ENCODE measurements at regions not wholly inside any gene's neighbourhood (a gene's known extent, or its start where the extent isn't known, plus 50 kb on each side); places are given as distances from the start of the nearest gene placed in this dataset.
"Not testable (repeated sequence)": the region's sequence is repeated elsewhere in the genome, so short reads cannot be mapped to it uniquely, and the experiment has no call there.

- no peak for DNase-seq (ENCODE audit: low read depth in 2 of 2)
Measured at GRCh38 chr2:172259827-172260226, 157.1 kb upstream of the DLX2 start.

- DNase-seq (ENCODE audit: low read depth in 2 of 2): no peak
Measured at GRCh38 chr2:172260336-172260735, 157.6 kb upstream of the DLX2 start.

DNA sequence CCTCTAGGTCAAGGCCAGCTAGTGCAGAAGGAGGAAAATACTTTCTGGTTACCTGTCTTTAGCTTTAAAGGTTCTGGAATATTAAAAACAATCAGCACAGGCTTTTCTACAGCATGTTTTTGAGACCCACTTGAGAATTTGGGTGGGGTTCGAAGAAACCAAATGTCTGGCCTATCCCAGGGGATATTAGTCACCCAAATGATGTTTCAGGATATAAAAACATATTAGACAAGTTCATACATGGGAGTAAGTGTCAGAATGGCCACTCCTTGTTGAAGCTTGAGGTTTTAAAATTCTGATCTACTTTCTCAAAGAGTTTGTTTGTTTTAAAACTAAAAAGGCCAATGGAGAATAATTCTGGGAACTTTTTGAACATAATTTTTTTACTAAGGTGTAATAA is 158.6 kb upstream of the DLX2 start:
- no peak for DNase-seq (ENCODE audit: low read depth in 2 of 2)

DNA sequence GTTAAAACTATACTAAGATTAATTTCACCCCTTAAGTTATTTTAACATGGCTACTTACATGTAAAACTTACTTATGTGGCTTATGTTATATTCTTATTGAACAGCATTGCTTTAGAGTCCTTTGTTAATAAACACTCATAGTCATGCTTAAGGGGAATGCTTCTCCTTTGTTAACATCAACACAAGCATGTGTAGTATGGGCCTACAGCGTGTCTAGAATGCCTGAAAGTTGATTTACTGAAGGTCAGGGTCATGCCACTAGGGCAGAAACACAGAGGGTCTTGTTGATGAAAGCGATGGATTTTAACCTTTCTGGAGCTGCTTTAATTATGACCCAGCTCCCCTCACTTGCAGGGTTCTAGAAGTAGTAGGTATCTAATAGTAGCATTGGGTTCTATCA is 159.8 kb upstream of the DLX2 start:
- no peak for DNase-seq (ENCODE audit: low read depth in 2 of 2)

DNA sequence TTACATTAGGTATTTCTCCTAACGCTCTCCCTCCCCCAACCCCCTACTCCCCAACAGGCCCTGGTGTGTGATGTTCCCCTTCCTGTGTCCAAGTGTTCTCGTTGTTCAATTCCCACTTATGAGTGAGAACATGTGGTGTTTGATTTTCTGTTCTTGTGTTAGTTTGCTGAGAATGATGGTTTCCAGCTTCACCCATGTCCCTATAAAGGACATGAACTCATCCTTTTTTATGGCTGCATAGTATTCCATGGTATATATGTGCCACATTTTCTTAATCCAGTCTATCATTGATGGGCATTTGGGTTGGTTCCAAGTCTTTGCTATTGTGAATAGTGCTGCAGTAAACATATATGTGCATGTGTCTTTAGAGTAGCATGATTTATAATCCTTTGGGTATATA is 162.1 kb upstream of the DLX2 start:
- DNase-seq (ENCODE audit: low read depth in 2 of 2): not testable (repeated sequence)

DNA sequence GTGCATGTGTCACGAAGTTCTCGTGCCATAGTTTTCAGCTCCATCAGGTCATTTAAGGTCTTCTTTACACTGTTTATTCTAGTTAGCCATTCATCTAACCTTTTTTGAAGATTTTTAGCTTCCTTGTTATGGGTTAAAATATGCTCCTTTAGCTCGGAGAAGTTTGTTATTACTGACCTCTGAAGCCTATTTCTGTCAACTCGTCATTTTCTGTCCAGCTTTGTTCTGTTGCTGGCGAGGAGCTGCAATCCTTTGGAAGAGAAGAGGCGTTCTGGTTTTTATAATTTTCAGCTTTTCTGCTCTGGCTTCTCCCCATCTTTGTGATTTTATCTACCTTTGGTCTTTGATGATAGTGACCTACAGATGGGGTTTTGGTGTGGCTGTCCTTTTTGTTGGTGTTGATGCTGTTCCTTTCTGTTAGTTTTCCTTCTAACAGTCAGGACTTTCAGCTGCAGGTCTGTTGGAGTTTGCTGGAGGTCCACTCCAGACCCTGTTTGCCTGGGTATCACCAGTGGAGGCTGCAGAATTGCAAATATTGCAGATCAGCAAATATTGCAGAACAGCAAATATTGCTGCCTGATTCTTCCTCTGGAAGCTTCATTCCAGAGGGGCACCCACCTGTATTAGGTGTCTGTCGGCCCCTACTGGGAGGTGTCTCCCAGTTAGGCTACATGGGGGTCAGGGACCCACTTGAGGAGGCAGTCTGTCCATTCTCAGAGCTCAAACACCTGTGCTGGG is 157.7 kb upstream of the ITGA6 start:
- DNase-seq (ENCODE audit: low read depth in 2 of 2): not testable (repeated sequence)

GRCh38 chr2:172270278-172271079 is 156.9 kb upstream of the ITGA6 start:
- no peak for DNase-seq (ENCODE audit: low read depth in 2 of 2)

DNA sequence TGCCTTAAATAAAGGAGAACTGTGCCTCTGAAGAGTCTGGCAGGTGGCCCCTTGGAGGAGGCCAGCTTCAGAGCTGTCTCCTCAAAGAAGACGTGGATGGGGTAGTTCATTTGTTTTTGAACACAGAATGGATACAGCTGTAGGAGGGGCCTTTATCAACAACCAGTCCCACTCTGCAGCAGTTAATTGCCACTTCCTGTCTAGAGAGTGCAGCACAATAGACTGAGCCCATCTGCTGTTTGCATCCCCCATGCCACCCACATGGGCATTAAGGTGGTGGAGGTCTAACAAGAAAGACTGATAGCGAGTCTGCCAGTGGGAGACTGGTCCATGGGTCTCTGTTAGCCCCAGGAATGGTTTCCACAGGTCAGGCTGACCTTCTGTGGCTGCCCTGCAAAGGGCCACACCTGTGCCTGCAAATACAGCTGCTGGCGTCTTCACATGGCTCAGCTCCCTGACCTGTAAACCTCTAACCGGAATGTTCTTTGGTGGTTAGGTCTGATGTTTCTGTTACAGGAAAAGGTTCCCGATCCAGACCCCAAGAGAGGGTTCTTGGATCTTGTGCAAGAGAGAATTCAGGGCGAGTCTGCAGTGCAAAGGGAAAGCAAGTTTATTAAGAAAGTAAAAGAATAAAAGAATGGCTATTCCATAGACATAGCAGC is 153.3 kb upstream of the ITGA6 start:
- no peak for DNase-seq (ENCODE audit: low read depth in 2 of 2)

GRCh38 chr2:172275239-172275638 is 152.1 kb upstream of the ITGA6 start:
- no peak for DNase-seq (ENCODE audit: low read depth in 2 of 2)

GRCh38 chr2:172276961-172277360 is 150.4 kb upstream of the ITGA6 start:
- no peak for DNase-seq (ENCODE audit: low read depth in 2 of 2)

GRCh38 chr2:172278667-172279066 is 148.7 kb upstream of the ITGA6 start:
- DNase-seq (ENCODE audit: low read depth in 2 of 2): no peak

DNA sequence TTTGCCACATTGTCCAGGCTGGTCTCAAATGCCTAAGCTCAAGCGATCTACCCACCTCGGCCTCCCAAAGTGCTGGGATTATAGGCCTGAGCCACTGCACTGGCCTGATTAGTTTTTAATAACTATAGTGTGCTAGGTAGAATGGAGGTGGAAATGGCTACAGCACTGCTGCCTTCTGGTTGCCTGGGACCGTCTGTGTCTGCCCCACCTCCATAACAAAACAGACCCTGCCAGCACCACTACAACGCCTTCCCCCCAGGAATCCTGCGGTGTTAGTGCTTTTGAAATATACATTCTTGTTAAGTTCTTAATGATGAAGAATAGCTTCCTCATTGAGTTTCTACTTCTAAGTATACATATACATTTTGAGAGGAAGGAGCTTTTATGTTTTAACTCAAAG is 148.2 kb upstream of the ITGA6 start:
- no peak for DNase-seq (ENCODE audit: low read depth in 2 of 2)

GRCh38 chr2:172279813-172280212 is 147.6 kb upstream of the ITGA6 start:
- DNase-seq (ENCODE audit: low read depth in 2 of 2): no peak

- no peak for DNase-seq (ENCODE audit: low read depth in 2 of 2)
Measured at GRCh38 chr2:172280571-172281361, 146.6 kb upstream of the ITGA6 start.

DNA sequence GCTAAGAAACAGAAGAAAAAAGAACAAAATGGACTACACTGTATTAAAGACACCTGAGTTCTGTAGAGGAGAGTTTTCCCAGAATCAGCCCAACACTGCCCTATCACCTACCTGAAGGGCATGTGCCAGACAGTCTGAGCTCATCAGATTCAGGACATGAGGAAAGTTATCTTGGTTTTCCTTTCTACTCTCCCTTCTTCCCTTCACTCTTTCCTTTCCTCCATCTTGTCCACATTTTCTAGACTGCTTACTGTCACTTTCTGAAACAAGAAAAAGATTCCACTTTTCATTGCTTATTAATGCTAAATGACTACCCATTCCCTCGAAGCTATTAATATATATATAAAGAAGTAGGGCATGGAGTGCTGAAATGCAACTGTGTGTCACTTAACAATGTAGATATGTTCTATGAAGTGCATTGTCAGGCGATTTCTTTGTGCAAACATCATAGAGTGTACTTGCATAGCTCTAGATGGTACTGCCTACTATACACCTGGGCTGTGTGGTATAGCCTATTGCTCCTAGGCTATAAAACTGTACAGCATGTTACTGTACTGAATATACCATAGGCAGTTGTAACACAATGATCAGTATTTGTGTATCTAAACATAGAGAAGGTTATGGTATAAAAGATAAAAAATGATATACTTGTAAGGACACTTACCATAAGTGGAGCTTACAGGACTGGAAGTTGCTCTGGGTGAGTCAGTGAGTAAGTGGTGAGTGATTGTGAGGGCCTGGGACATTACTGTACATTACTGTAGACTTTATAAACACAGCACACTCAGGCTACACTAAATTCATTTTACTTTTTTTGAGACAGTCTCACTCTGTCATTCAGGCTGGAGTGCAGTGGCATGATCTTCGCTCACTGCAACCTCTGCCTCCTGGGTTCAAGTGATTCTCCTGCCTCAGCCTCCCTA is 145.5 kb upstream of the ITGA6 start:
- no peak for DNase-seq (ENCODE audit: low read depth in 2 of 2)

GRCh38 chr2:172282944-172283343 is 144.4 kb upstream of the ITGA6 start:
- DNase-seq (ENCODE audit: low read depth in 2 of 2): no peak

DNA sequence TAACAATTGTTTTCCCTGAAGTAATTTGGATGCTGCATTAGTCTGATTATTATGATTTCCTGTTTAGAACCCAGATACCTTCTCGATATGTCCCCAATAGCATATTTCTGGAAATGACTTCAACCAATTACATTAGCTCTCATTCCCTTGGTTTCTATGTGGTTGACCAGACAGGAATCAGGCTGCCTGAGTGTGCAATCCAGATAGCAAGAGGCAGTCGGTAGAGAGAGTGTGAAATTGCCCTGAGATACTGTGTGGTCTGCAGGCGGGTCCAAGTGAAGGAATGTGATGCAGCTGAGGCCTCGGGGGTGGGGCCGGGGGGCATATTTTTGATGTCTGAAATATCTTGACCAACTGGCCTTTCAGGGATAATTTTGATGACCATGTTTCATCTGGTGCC is 143.9 kb upstream of the ITGA6 start:
- no peak for DNase-seq (ENCODE audit: low read depth in 2 of 2)

DNA sequence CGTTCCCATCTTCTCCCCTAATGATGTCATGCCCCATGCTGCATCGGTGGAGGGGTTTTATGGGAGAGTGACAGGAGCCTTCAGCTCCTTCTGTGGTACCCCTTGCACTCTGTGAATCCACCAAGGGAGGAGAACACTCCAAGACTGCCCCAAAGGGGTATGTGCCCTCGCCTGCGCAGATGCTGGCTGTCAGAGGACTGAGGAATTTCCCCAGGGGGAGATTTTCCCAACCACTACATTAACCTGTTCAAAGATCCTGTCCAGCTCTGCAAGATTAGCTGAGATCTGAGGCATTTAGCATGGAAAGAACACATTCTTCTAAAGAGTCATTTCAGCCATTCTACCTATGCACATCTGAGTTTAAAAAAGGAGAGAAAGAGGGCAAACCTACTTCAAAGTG is 143.2 kb upstream of the ITGA6 start:
- no peak for DNase-seq (ENCODE audit: low read depth in 2 of 2)

- no peak for DNase-seq (ENCODE audit: low read depth in 2 of 2)
Measured at GRCh38 chr2:172285010-172285621, 142.3 kb upstream of the ITGA6 start.

- DNase-seq (ENCODE audit: low read depth in 2 of 2): no peak
Measured at GRCh38 chr2:172285760-172286159, 141.6 kb upstream of the ITGA6 start.

All from activated CD4-positive, alpha-beta T cell treated with anti-CD3 and anti-CD28 coated beads for 24 hours (primary cell).